Activated naive CD8-positive, alpha-beta T cell treated with anti-CD3 and anti-CD28 coated beads, Interleukin-2, amount 10 ng/mL, durations not matched to agents 7 days and 5 days (primary cell): ENCODE measurements at regions not wholly inside any gene's neighbourhood (a gene's known extent, or its start where the extent isn't known, plus 50 kb on each side); places are given as distances from the start of the nearest gene placed in this dataset.

ENCODE experiments used
- ATAC-seq: fragments of 150-1000 bp; cut with Tn5 transposase; one replicate; pipeline ENCODE4 v1.10.0; 2021; ENCODE audit warnings: low read depth, moderate library complexity
- POLR2A ChIA-PET: fragments of 350-600 bp; sonication (Branson Sonifier 250); formaldehyde crosslinking; loops from one replicate; lab custom pipeline; 2021; ENCODE audit warnings: antibody characterized with exemption; lab: Charles Lee
- DNase-seq: peaks from one replicate; pipeline ENCODE4 v3.0.0; 2021
- H3K27ac Mint-ChIP-seq: one replicate; pipeline ENCODE4 v1.8.0; 2022; ENCODE audit warnings: mild to moderate bottlenecking, mixed read lengths
- H3K27me3 Mint-ChIP-seq: one replicate; pipeline ENCODE4 v1.8.0; 2022; ENCODE audit warnings: mild to moderate bottlenecking, moderate library complexity, mixed read lengths
- H3K36me3 Mint-ChIP-seq: one replicate; pipeline ENCODE4 v1.8.0; 2021; ENCODE audit warnings: mild to moderate bottlenecking, mixed read lengths
- H3K4me1 Mint-ChIP-seq: one replicate; pipeline ENCODE4 v1.8.0; 2021; ENCODE audit warnings: mixed read lengths
- H3K4me3 Mint-ChIP-seq: one replicate; pipeline ENCODE4 v1.8.0; 2022; ENCODE audit warnings: mild to moderate bottlenecking, moderate library complexity, mixed read lengths
- H3K9me3 Mint-ChIP-seq: one replicate; pipeline ENCODE4 v1.8.0; 2021; ENCODE audit warnings: mixed read lengths

GRCh38 chr1:164472841-164473240 is 86.1 kb upstream of the PBX1 start:
- POLR2A ChIA-PET, result no interaction called here
- DNase-seq (no peak), ATAC-seq (no peak)
- Mint-ChIP-seq H3K9me3 (peaks cover 9% of the 10 kb centered on the region), H3K27ac (no peak overlapping the region), H3K36me3 (no peaks in the 10 kb centered on the region), H3K27me3 (no peaks in the 10 kb centered on the region), H3K4me1 (no peaks in the 10 kb centered on the region), H3K4me3 (no peak overlapping the region)

GRCh38 chr1:164473544-164473943 is 85.4 kb upstream of the PBX1 start:
- Mint-ChIP-seq H3K36me3 (no peaks in the 10 kb centered on the region), H3K4me3 (no peak overlapping the region), H3K27ac (no peak overlapping the region), H3K27me3 (no peaks in the 10 kb centered on the region), H3K9me3 (peaks cover 9% of the 10 kb centered on the region), H3K4me1 (no peaks in the 10 kb centered on the region)
- no peak for DNase-seq
- ATAC-seq, result no peak
- POLR2A ChIA-PET, result no interaction called here

- ATAC-seq (no peak), DNase-seq (no peak)
- Mint-ChIP-seq H3K27ac (no peak overlapping the region), H3K9me3 (peaks cover 7% of the 10 kb centered on the region), H3K4me3 (no peak overlapping the region), H3K27me3 (no peaks in the 10 kb centered on the region), H3K4me1 (no peaks in the 10 kb centered on the region), H3K36me3 (no peaks in the 10 kb centered on the region)
- POLR2A ChIA-PET, result no interaction called here
Measured at GRCh38 chr1:164475834-164476233, 83.2 kb upstream of the PBX1 start.

GRCh38 chr1:164477343-164477742 is 81.6 kb upstream of the PBX1 start:
- DNase-seq (no peak), ATAC-seq (no peak)
- POLR2A ChIA-PET, result no interaction called here
- Mint-ChIP-seq H3K9me3 (peaks cover 3% of the 10 kb centered on the region), H3K27me3 (no peaks in the 10 kb centered on the region), H3K36me3 (no peaks in the 10 kb centered on the region), H3K27ac (no peak overlapping the region), H3K4me1 (no peaks in the 10 kb centered on the region), H3K4me3 (no peak overlapping the region)

GRCh38 chr1:164479242-164479641 is 79.7 kb upstream of the PBX1 start:
- no peak overlapping the region for H3K4me3 Mint-ChIP-seq
- H3K4me1 Mint-ChIP-seq, result no peaks in the 10 kb centered on the region
- H3K27me3 Mint-ChIP-seq, result no peaks in the 10 kb centered on the region
- no peak overlapping the region for H3K27ac Mint-ChIP-seq
- DNase-seq, result no peak
- POLR2A ChIA-PET, result no interaction called here
- no peaks in the 10 kb centered on the region for H3K36me3 Mint-ChIP-seq
- no peak for ATAC-seq
- H3K9me3 Mint-ChIP-seq, result peaks cover 3% of the 10 kb centered on the region

- H3K36me3 Mint-ChIP-seq, result no peaks in the 10 kb centered on the region
- H3K27ac Mint-ChIP-seq, result no peak overlapping the region
- ATAC-seq (no peak), DNase-seq (no peak)
- H3K27me3 Mint-ChIP-seq, result no peaks in the 10 kb centered on the region
- no peak overlapping the region for H3K4me3 Mint-ChIP-seq
- no peaks in the 10 kb centered on the region for H3K4me1 Mint-ChIP-seq
- no peaks in the 10 kb centered on the region for H3K9me3 Mint-ChIP-seq
- POLR2A ChIA-PET, result no interaction called here
Measured at GRCh38 chr1:164480285-164480907, 78.6 kb upstream of the PBX1 start.

- Mint-ChIP-seq H3K4me1 (no peaks in the 10 kb centered on the region), H3K27ac (no peak overlapping the region), H3K36me3 (no peaks in the 10 kb centered on the region), H3K27me3 (no peaks in the 10 kb centered on the region), H3K9me3 (peaks cover 4% of the 10 kb centered on the region), H3K4me3 (no peak overlapping the region)
- DNase-seq, result no peak
- POLR2A ChIA-PET, result no interaction called here
- ATAC-seq, result no peak
Measured at GRCh38 chr1:164495905-164496304, 63.1 kb upstream of the PBX1 start.

- no peak overlapping the region for H3K27ac Mint-ChIP-seq
- H3K4me1 Mint-ChIP-seq, result no peaks in the 10 kb centered on the region
- H3K27me3 Mint-ChIP-seq, result no peaks in the 10 kb centered on the region
- ATAC-seq, result no peak
- H3K9me3 Mint-ChIP-seq, result peaks cover 11% of the 10 kb centered on the region
- no peak overlapping the region for H3K4me3 Mint-ChIP-seq
- DNase-seq, result no peak
- H3K36me3 Mint-ChIP-seq, result no peaks in the 10 kb centered on the region
- POLR2A ChIA-PET, result no interaction called here
Measured at GRCh38 chr1:164498792-164499191, 60.2 kb upstream of the PBX1 start.

- DNase-seq (no peak), ATAC-seq (no peak)
- Mint-ChIP-seq H3K36me3 (no peaks in the 10 kb centered on the region), H3K27me3 (no peaks in the 10 kb centered on the region), H3K27ac (no peak overlapping the region), H3K4me1 (no peaks in the 10 kb centered on the region), H3K4me3 (no peak overlapping the region), H3K9me3 (peaks cover 8% of the 10 kb centered on the region)
- POLR2A ChIA-PET, result no interaction called here
Measured at GRCh38 chr1:164504749-164505148, 54.2 kb upstream of the PBX1 start.
